ENCODE measurements at regions not wholly inside any gene's neighbourhood (a gene's known extent, or its start where the extent isn't known, plus 50 kb on each side); places are given as distances from the start of the nearest gene placed in this dataset.

- no peak overlapping the region for H2BK12ac ChIP-seq (ENCODE audit: low read length)
- no peak overlapping the region for H2BK120ac ChIP-seq (ENCODE audit: low read depth, low read length)
- no peaks in the 10 kb centered on the region for H3K27me3 ChIP-seq (ENCODE audit: control insufficient read depth in 3 of 3, insufficient read depth in 3 of 3, low read depth in 1 of 3, low read length in 3 of 3)
- H2AK5ac ChIP-seq (ENCODE audit: low read depth, low read length) = no peak overlapping the region
- H3K9me3 ChIP-seq (replicated peaks in 1 of 2; ENCODE audit: control insufficient read depth in 2 of 2, insufficient read depth in 1 of 2, low read depth in 1 of 2, low read length in 2 of 2) = no peaks in the 10 kb centered on the region
- H3K23ac ChIP-seq (ENCODE audit: low read depth, low read length, poor library complexity) = no peak overlapping the region
- no peak overlapping the region for H3K4me2 ChIP-seq (ENCODE audit: insufficient read depth, low read length, poor library complexity, severe bottlenecking)
- no peaks in the 10 kb centered on the region for H3K36me3 ChIP-seq (replicated peaks in 1 of 2; ENCODE audit: control insufficient read depth in 2 of 2, insufficient read depth in 2 of 2, low read length in 2 of 2)
- no peak overlapping the region for H2AFZ ChIP-seq (ENCODE audit: low read length)
- no peaks in the 10 kb centered on the region for H3K79me1 ChIP-seq (ENCODE audit: low read depth, low read length)
- H2BK5ac ChIP-seq (ENCODE audit: low read length) = no peak overlapping the region
- H4K91ac ChIP-seq (ENCODE audit: low read depth, low read length, poor library complexity) = no peak overlapping the region
- DNase-seq (ENCODE audit: low spot score) = no peak
- H3K9ac ChIP-seq (ENCODE audit: low read depth, low read length, poor library complexity) = no peak overlapping the region
- no peak overlapping the region for H3K4me3 ChIP-seq (ENCODE audit: low read length in 2 of 2)
- H2BK15ac ChIP-seq (ENCODE audit: low read length) = no peak overlapping the region
- no CpG with 5 or more reads among the region's 1 CpG for whole genome bisulfite sequencing, 2 donors (ENCODE audit: extremely low coverage in 2 of 2, insufficient read length in 2 of 2, insufficient replicate concordance in 1 of 2)
- no peak overlapping the region for H4K8ac ChIP-seq (ENCODE audit: low read depth, low read length)
- H3K18ac ChIP-seq (ENCODE audit: low read length) = no peak overlapping the region
- no peak overlapping the region for H3K27ac ChIP-seq (replicated peaks; ENCODE audit: low read length)
- no peak overlapping the region for H3K14ac ChIP-seq (ENCODE audit: low read length)
- H3K4ac ChIP-seq (ENCODE audit: low read length) = no peak overlapping the region
- peaks cover 0 to under 1% of the 10 kb centered on the region in 2 donors for H3K4me1 ChIP-seq (ENCODE audit: control insufficient read depth in 2 of 2, insufficient read depth in 1 of 2, low read depth in 1 of 2, low read length in 2 of 2)
Observed at GRCh38 chr3:117990627-117991026, 1044.0 kb downstream of the IGSF11 start.

- no peak overlapping the region for H3K9ac ChIP-seq (ENCODE audit: low read depth, low read length, poor library complexity)
- no peaks in the 10 kb centered on the region for H3K79me1 ChIP-seq (ENCODE audit: low read depth, low read length)
- H4K91ac ChIP-seq (ENCODE audit: low read depth, low read length, poor library complexity) = no peak overlapping the region
- peaks cover 0 to 3% of the 10 kb centered on the region in 2 donors for H3K4me1 ChIP-seq (ENCODE audit: control insufficient read depth in 2 of 2, insufficient read depth in 1 of 2, low read depth in 1 of 2, low read length in 2 of 2)
- H3K4me2 ChIP-seq (ENCODE audit: insufficient read depth, low read length, poor library complexity, severe bottlenecking) = no peak overlapping the region
- H3K4ac ChIP-seq (ENCODE audit: low read length) = no peak overlapping the region
- peak overlapping the region in 1 of 2 donors; percentile 67 for H3K4me3 ChIP-seq (ENCODE audit: low read length in 2 of 2)
- H2AFZ ChIP-seq (ENCODE audit: low read length) = no peak overlapping the region
- no peaks in the 10 kb centered on the region for H3K9me3 ChIP-seq (replicated peaks in 1 of 2; ENCODE audit: control insufficient read depth in 2 of 2, insufficient read depth in 1 of 2, low read depth in 1 of 2, low read length in 2 of 2)
- H3K36me3 ChIP-seq (replicated peaks in 1 of 2; ENCODE audit: control insufficient read depth in 2 of 2, insufficient read depth in 2 of 2, low read length in 2 of 2) = no peaks in the 10 kb centered on the region
- DNase-seq (ENCODE audit: low spot score) = no peak
- no peak overlapping the region for H2BK5ac ChIP-seq (ENCODE audit: low read length)
- no peak overlapping the region for H2BK120ac ChIP-seq (ENCODE audit: low read depth, low read length)
- no peak overlapping the region for H3K14ac ChIP-seq (ENCODE audit: low read length)
- H3K18ac ChIP-seq (ENCODE audit: low read length) = no peak overlapping the region
- no peak overlapping the region for H2AK5ac ChIP-seq (ENCODE audit: low read depth, low read length)
- H2BK15ac ChIP-seq (ENCODE audit: low read length) = no peak overlapping the region
- H3K27ac ChIP-seq (replicated peaks; ENCODE audit: low read length) = no peak overlapping the region
- no peak overlapping the region for H3K23ac ChIP-seq (ENCODE audit: low read depth, low read length, poor library complexity)
- no peak overlapping the region for H2BK12ac ChIP-seq (ENCODE audit: low read length)
- no CpG with 5 or more reads among the region's 9 CpGs for WGBS, 2 donors (ENCODE audit: extremely low coverage in 2 of 2, insufficient read length in 2 of 2, insufficient replicate concordance in 1 of 2)
- H3K27me3 ChIP-seq (ENCODE audit: control insufficient read depth in 3 of 3, insufficient read depth in 3 of 3, low read depth in 1 of 3, low read length in 3 of 3) = peaks cover 0 to 7% (median 0%) of the 10 kb centered on the region in 3 experiments
- H4K8ac ChIP-seq (ENCODE audit: low read depth, low read length) = no peak overlapping the region
Observed at GRCh38 chr3:117995842-117996437, 1038.7 kb downstream of the IGSF11 start.

- H2AK5ac ChIP-seq (ENCODE audit: low read depth, low read length) = no peak overlapping the region
- peak; percentile 87 for DNase-seq (ENCODE audit: low spot score)
- no peaks in the 10 kb centered on the region for H3K79me1 ChIP-seq (ENCODE audit: low read depth, low read length)
- no peaks in the 10 kb centered on the region for H3K36me3 ChIP-seq (replicated peaks in 1 of 2; ENCODE audit: control insufficient read depth in 2 of 2, insufficient read depth in 2 of 2, low read length in 2 of 2)
- H3K9me3 ChIP-seq (replicated peaks in 1 of 2; ENCODE audit: control insufficient read depth in 2 of 2, insufficient read depth in 1 of 2, low read depth in 1 of 2, low read length in 2 of 2) = no peaks in the 10 kb centered on the region
- peak overlapping the region; percentile 25 for H3K14ac ChIP-seq (ENCODE audit: low read length)
- H3K18ac ChIP-seq (ENCODE audit: low read length) = peak overlapping the region; percentile 31
- peak overlapping the region; percentile 67 to 90 for H3K4me3 ChIP-seq (ENCODE audit: low read length in 2 of 2)
- H2BK12ac ChIP-seq (ENCODE audit: low read length) = peak overlapping the region; percentile 44
- peak overlapping the region; percentile 80 for H3K9ac ChIP-seq (ENCODE audit: low read depth, low read length, poor library complexity)
- peak overlapping the region; percentile 95 for H3K4me2 ChIP-seq (ENCODE audit: insufficient read depth, low read length, poor library complexity, severe bottlenecking)
- H3K27me3 ChIP-seq (ENCODE audit: control insufficient read depth in 3 of 3, insufficient read depth in 3 of 3, low read depth in 1 of 3, low read length in 3 of 3) = peaks cover 0 to 7% (median 0%) of the 10 kb centered on the region in 3 experiments
- H3K4me1 ChIP-seq (ENCODE audit: control insufficient read depth in 2 of 2, insufficient read depth in 1 of 2, low read depth in 1 of 2, low read length in 2 of 2) = peaks cover 3 to 6% of the 10 kb centered on the region in 2 donors
- H3K27ac ChIP-seq (replicated peaks; ENCODE audit: low read length) = peak overlapping the region; percentile 21
- peak overlapping the region; percentile 91 for H2AFZ ChIP-seq (ENCODE audit: low read length)
- H4K8ac ChIP-seq (ENCODE audit: low read depth, low read length) = no peak overlapping the region
- H2BK5ac ChIP-seq (ENCODE audit: low read length) = no peak overlapping the region
- H3K23ac ChIP-seq (ENCODE audit: low read depth, low read length, poor library complexity) = no peak overlapping the region
- no peak overlapping the region for H4K91ac ChIP-seq (ENCODE audit: low read depth, low read length, poor library complexity)
- peak overlapping the region; percentile 51 for H2BK120ac ChIP-seq (ENCODE audit: low read depth, low read length)
- H3K4ac ChIP-seq (ENCODE audit: low read length) = no peak overlapping the region
- peak overlapping the region; percentile 71 for H2BK15ac ChIP-seq (ENCODE audit: low read length)
- WGBS, 2 donors (ENCODE audit: extremely low coverage in 2 of 2, insufficient read length in 2 of 2, insufficient replicate concordance in 1 of 2) = no CpG with 5 or more reads among the region's 48 CpGs
Observed at GRCh38 chr3:117997201-117998049, 1037.2 kb downstream of the IGSF11 start.

- H3K4me1 ChIP-seq (ENCODE audit: control insufficient read depth in 2 of 2, insufficient read depth in 1 of 2, low read depth in 1 of 2, low read length in 2 of 2) = peaks cover 3 to 6% of the 10 kb centered on the region in 2 donors
- H3K4ac ChIP-seq (ENCODE audit: low read length) = no peak overlapping the region
- H3K9me3 ChIP-seq (replicated peaks in 1 of 2; ENCODE audit: control insufficient read depth in 2 of 2, insufficient read depth in 1 of 2, low read depth in 1 of 2, low read length in 2 of 2) = no peaks in the 10 kb centered on the region
- no peak overlapping the region for H3K18ac ChIP-seq (ENCODE audit: low read length)
- H3K23ac ChIP-seq (ENCODE audit: low read depth, low read length, poor library complexity) = no peak overlapping the region
- DNase-seq (ENCODE audit: low spot score) = no peak
- no CpG with 5 or more reads among the region's 4 CpGs for WGBS, 2 donors (ENCODE audit: extremely low coverage in 2 of 2, insufficient read length in 2 of 2, insufficient replicate concordance in 1 of 2)
- H3K9ac ChIP-seq (ENCODE audit: low read depth, low read length, poor library complexity) = no peak overlapping the region
- no peak overlapping the region for H3K27ac ChIP-seq (replicated peaks; ENCODE audit: low read length)
- H3K36me3 ChIP-seq (replicated peaks in 1 of 2; ENCODE audit: control insufficient read depth in 2 of 2, insufficient read depth in 2 of 2, low read length in 2 of 2) = no peaks in the 10 kb centered on the region
- H3K4me2 ChIP-seq (ENCODE audit: insufficient read depth, low read length, poor library complexity, severe bottlenecking) = no peak overlapping the region
- no peak overlapping the region for H3K14ac ChIP-seq (ENCODE audit: low read length)
- no peak overlapping the region for H2AFZ ChIP-seq (ENCODE audit: low read length)
- peaks cover 0 to 7% (median 0%) of the 10 kb centered on the region in 3 experiments for H3K27me3 ChIP-seq (ENCODE audit: control insufficient read depth in 3 of 3, insufficient read depth in 3 of 3, low read depth in 1 of 3, low read length in 3 of 3)
- no peak overlapping the region for H2BK5ac ChIP-seq (ENCODE audit: low read length)
- H2AK5ac ChIP-seq (ENCODE audit: low read depth, low read length) = no peak overlapping the region
- no peaks in the 10 kb centered on the region for H3K79me1 ChIP-seq (ENCODE audit: low read depth, low read length)
- H4K91ac ChIP-seq (ENCODE audit: low read depth, low read length, poor library complexity) = no peak overlapping the region
- no peak overlapping the region for H2BK120ac ChIP-seq (ENCODE audit: low read depth, low read length)
- no peak overlapping the region for H4K8ac ChIP-seq (ENCODE audit: low read depth, low read length)
- H2BK15ac ChIP-seq (ENCODE audit: low read length) = no peak overlapping the region
- H2BK12ac ChIP-seq (ENCODE audit: low read length) = no peak overlapping the region
- no peak overlapping the region for H3K4me3 ChIP-seq (ENCODE audit: low read length in 2 of 2)
Observed at GRCh38 chr3:117998071-117998470, 1036.6 kb downstream of the IGSF11 start.

Data from neuronal stem cell (in vitro differentiated cells).